Activated CD4-positive, alpha-beta T cell treated with anti-CD3 and anti-CD28 coated beads, Interleukin-2, amount 10 ng/mL, durations not matched to agents 24 days and 14 days (primary cell): ENCODE measurements at regions not wholly inside any gene's neighbourhood (a gene's known extent, or its start where the extent isn't known, plus 50 kb on each side); places are given as distances from the start of the nearest gene placed in this dataset.

ENCODE experiments used
- DNase-seq: peaks from one replicate; pipeline ENCODE4 v3.0.0; 2022
- H3K27ac Mint-ChIP-seq: one replicate; pipeline ENCODE4 v1.8.0; 2022; ENCODE audit warnings: mild to moderate bottlenecking, mixed read lengths
- H3K27me3 Mint-ChIP-seq: one replicate; pipeline ENCODE4 v1.8.0; 2022; ENCODE audit warnings: mixed read lengths
- H3K36me3 Mint-ChIP-seq: one replicate; pipeline ENCODE4 v1.8.0; 2022; ENCODE audit warnings: low read depth, mild to moderate bottlenecking, mixed read lengths
- H3K4me1 Mint-ChIP-seq: one replicate; pipeline ENCODE4 v1.8.0; 2021; ENCODE audit warnings: mixed read lengths
- H3K4me3 Mint-ChIP-seq: one replicate; pipeline ENCODE4 v1.8.0; 2022; ENCODE audit warnings: mild to moderate bottlenecking, moderate library complexity, mixed read lengths
- H3K9me3 Mint-ChIP-seq: one replicate; pipeline ENCODE4 v1.8.0; 2021; ENCODE audit warnings: mixed read lengths
- intact Hi-C: fragments of 100-400 bp; cut with micrococcal nuclease; formaldehyde crosslinking; loops from one replicate; pipeline ENCODE4 v1.15.1; 2023

GRCh38 chr15:62748196-62748595, 294.4 kb upstream of the TPM1 start:
- DNase-seq: no peak

GRCh38 chr15:62749036-62749815, 293.3 kb upstream of the TPM1 start:
- intact Hi-C loops: no loop called here
- Mint-ChIP-seq H3K9me3 (no peaks in the 10 kb centered on the region), H3K36me3 (no peaks in the 10 kb centered on the region), H3K4me3 (no peak overlapping the region), H3K27ac (no peak overlapping the region), H3K27me3 (no peaks in the 10 kb centered on the region), H3K4me1 (no peaks in the 10 kb centered on the region)
- no peak for DNase-seq

More at GRCh38 chr15:62748196-62748595, 294.4 kb upstream of the TPM1 start:
- no peaks in the 10 kb centered on the region for H3K27me3 Mint-ChIP-seq
- no peaks in the 10 kb centered on the region for H3K9me3 Mint-ChIP-seq
- no peaks in the 10 kb centered on the region for H3K36me3 Mint-ChIP-seq
- intact Hi-C loops: no loop called here
- no peak overlapping the region for H3K27ac Mint-ChIP-seq
- no peak overlapping the region for H3K4me3 Mint-ChIP-seq
- no peaks in the 10 kb centered on the region for H3K4me1 Mint-ChIP-seq

GRCh38 chr15:62750471-62750870, 292.1 kb upstream of the TPM1 start:
- DNase-seq: no peak
- intact Hi-C loops: no loop called here
- Mint-ChIP-seq H3K4me1 (no peaks in the 10 kb centered on the region), H3K27me3 (no peaks in the 10 kb centered on the region), H3K4me3 (no peak overlapping the region), H3K27ac (no peak overlapping the region), H3K36me3 (no peaks in the 10 kb centered on the region), H3K9me3 (no peaks in the 10 kb centered on the region)

GRCh38 chr15:62752657-62753517, 289.7 kb upstream of the TPM1 start:
- H3K9me3 Mint-ChIP-seq: no peaks in the 10 kb centered on the region
- H3K4me3 Mint-ChIP-seq: no peak overlapping the region
- no peak overlapping the region for H3K27ac Mint-ChIP-seq
- intact Hi-C loops: no loop called here
- no peaks in the 10 kb centered on the region for H3K4me1 Mint-ChIP-seq
- DNase-seq: no peak
- H3K36me3 Mint-ChIP-seq: no peaks in the 10 kb centered on the region
- no peaks in the 10 kb centered on the region for H3K27me3 Mint-ChIP-seq

- Mint-ChIP-seq H3K4me3 (no peak overlapping the region), H3K9me3 (no peaks in the 10 kb centered on the region), H3K36me3 (no peaks in the 10 kb centered on the region), H3K27me3 (no peaks in the 10 kb centered on the region), H3K27ac (no peak overlapping the region), H3K4me1 (no peaks in the 10 kb centered on the region)
- intact Hi-C loops: no loop called here
- DNase-seq: no peak
Observed at GRCh38 chr15:62753518-62754221, 288.9 kb upstream of the TPM1 start.

GRCh38 chr15:62756326-62756994, 286.1 kb upstream of the TPM1 start:
- Mint-ChIP-seq H3K4me1 (no peaks in the 10 kb centered on the region), H3K27me3 (no peaks in the 10 kb centered on the region), H3K9me3 (no peaks in the 10 kb centered on the region), H3K27ac (no peak overlapping the region), H3K36me3 (no peaks in the 10 kb centered on the region), H3K4me3 (no peak overlapping the region)
- intact Hi-C loops: no loop called here
- no peak for DNase-seq

- no peaks in the 10 kb centered on the region for H3K4me1 Mint-ChIP-seq
- no peaks in the 10 kb centered on the region for H3K9me3 Mint-ChIP-seq
- intact Hi-C loops: no loop called here
- no peak overlapping the region for H3K27ac Mint-ChIP-seq
- no peaks in the 10 kb centered on the region for H3K36me3 Mint-ChIP-seq
- H3K27me3 Mint-ChIP-seq: no peaks in the 10 kb centered on the region
- no peak for DNase-seq
- H3K4me3 Mint-ChIP-seq: no peak overlapping the region
Observed at GRCh38 chr15:62756995-62757360, 285.6 kb upstream of the TPM1 start.

GRCh38 chr15:62757535-62757934, 285.0 kb upstream of the TPM1 start:
- no peaks in the 10 kb centered on the region for H3K9me3 Mint-ChIP-seq
- H3K27me3 Mint-ChIP-seq: no peaks in the 10 kb centered on the region
- no peak for DNase-seq
- no peak overlapping the region for H3K4me3 Mint-ChIP-seq
- H3K36me3 Mint-ChIP-seq: no peaks in the 10 kb centered on the region
- no peak overlapping the region for H3K27ac Mint-ChIP-seq
- intact Hi-C loops: no loop called here
- H3K4me1 Mint-ChIP-seq: no peaks in the 10 kb centered on the region

- H3K4me1 Mint-ChIP-seq: no peaks in the 10 kb centered on the region
- no peaks in the 10 kb centered on the region for H3K9me3 Mint-ChIP-seq
- intact Hi-C loops: no loop called here
- no peaks in the 10 kb centered on the region for H3K27me3 Mint-ChIP-seq
- H3K27ac Mint-ChIP-seq: no peak overlapping the region
- H3K4me3 Mint-ChIP-seq: no peak overlapping the region
- no peak for DNase-seq
- no peaks in the 10 kb centered on the region for H3K36me3 Mint-ChIP-seq
Observed at GRCh38 chr15:62758126-62758951, 284.2 kb upstream of the TPM1 start.

GRCh38 chr15:62758952-62759349, 283.6 kb upstream of the TPM1 start:
- intact Hi-C loops: no loop called here
- H3K36me3 Mint-ChIP-seq: no peaks in the 10 kb centered on the region

GRCh38 chr15:62760538-62760937, 282.0 kb upstream of the TPM1 start:
- no peak overlapping the region for H3K4me3 Mint-ChIP-seq
- no peaks in the 10 kb centered on the region for H3K9me3 Mint-ChIP-seq
- H3K36me3 Mint-ChIP-seq: no peaks in the 10 kb centered on the region
- H3K27me3 Mint-ChIP-seq: no peaks in the 10 kb centered on the region
- no peak for DNase-seq
- no peak overlapping the region for H3K27ac Mint-ChIP-seq
- intact Hi-C loops: no loop called here
- no peaks in the 10 kb centered on the region for H3K4me1 Mint-ChIP-seq

More at GRCh38 chr15:62758952-62759349, 283.6 kb upstream of the TPM1 start:
- Mint-ChIP-seq H3K27me3 (no peaks in the 10 kb centered on the region), H3K4me3 (no peak overlapping the region), H3K27ac (no peak overlapping the region), H3K4me1 (no peaks in the 10 kb centered on the region), H3K9me3 (no peaks in the 10 kb centered on the region)
- DNase-seq: no peak

GRCh38 chr15:62765916-62766315, 276.6 kb upstream of the TPM1 start:
- Mint-ChIP-seq H3K4me1 (no peaks in the 10 kb centered on the region), H3K27ac (no peak overlapping the region), H3K4me3 (no peak overlapping the region), H3K9me3 (no peaks in the 10 kb centered on the region), H3K36me3 (no peaks in the 10 kb centered on the region), H3K27me3 (no peaks in the 10 kb centered on the region)
- DNase-seq: no peak
- intact Hi-C loops: no loop called here

GRCh38 chr15:62766599-62766998, 275.9 kb upstream of the TPM1 start:
- H3K4me3 Mint-ChIP-seq: no peak overlapping the region
- H3K36me3 Mint-ChIP-seq: no peaks in the 10 kb centered on the region
- DNase-seq: no peak
- H3K27me3 Mint-ChIP-seq: no peaks in the 10 kb centered on the region
- no peak overlapping the region for H3K27ac Mint-ChIP-seq
- no peaks in the 10 kb centered on the region for H3K4me1 Mint-ChIP-seq
- no peaks in the 10 kb centered on the region for H3K9me3 Mint-ChIP-seq
- intact Hi-C loops: no loop called here
